NCI-H345 treated with DMSO at 0.1 percent for 48 hours (cell line): ENCODE measurements at regions not wholly inside any gene's neighbourhood (a gene's known extent, or its start where the extent isn't known, plus 50 kb on each side); places are given as distances from the start of the nearest gene placed in this dataset.

Source experiments
- DNase-seq: peaks from one replicate; lab custom pipeline; 2025; ENCODE audit not compliant: unreplicated experiment; lab: John Stamatoyannopoulos, UW

DNA sequence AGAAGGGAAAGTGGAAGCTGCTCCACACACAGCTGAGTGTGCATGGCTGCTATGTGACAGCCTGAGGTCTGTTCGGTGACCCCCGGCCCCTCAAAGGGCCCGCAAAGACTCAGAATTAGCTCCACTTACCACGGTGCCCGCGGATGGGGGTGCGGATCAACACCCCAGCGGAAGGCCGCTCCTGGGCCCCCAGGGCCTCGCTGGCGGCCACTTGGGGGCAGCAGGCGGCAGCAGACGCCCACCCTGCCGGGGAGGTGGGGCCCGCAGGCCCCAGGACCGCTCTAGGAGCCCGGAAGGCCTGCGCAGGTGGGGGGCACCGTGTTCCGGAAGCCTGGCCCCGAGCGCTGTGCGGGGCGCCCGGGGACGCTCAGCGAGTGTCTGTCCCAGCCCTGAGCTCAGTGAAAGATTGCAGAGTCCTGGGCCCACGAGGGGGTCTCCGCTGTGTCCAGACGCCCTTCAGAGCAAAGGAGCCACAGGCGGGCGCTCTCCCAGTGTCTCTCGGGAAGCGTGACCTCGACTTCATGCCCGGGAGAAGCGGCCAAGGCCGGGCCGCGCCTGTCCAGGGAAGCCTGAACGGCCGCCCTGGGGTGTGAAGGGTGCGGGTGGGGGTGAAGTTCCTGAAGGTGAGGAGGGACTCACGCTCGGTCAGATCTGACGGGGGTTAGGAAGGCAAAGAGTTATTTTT, 118.7 kb downstream of the VAPA start:
- no peak for DNase-seq

DNA sequence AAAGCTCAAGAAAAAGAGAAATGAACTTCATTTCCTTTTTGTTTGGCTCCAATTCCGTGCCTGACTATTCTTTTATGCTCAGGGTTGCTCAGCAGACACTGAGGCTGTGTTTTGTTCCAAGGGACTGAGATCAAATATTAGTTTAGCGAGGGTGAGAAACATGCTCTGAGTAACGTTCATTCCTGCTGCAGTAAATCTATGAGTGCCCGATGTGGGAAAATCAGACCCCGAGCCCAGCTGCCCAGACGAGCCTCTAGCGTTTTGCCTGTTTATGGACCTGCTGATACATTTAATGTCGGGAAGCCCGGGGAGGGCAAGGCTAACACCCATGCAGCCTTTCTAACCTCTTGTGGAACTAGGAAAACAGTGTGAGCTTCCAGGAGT, 119.2 kb downstream of the VAPA start:
- DNase-seq, result no peak

DNA sequence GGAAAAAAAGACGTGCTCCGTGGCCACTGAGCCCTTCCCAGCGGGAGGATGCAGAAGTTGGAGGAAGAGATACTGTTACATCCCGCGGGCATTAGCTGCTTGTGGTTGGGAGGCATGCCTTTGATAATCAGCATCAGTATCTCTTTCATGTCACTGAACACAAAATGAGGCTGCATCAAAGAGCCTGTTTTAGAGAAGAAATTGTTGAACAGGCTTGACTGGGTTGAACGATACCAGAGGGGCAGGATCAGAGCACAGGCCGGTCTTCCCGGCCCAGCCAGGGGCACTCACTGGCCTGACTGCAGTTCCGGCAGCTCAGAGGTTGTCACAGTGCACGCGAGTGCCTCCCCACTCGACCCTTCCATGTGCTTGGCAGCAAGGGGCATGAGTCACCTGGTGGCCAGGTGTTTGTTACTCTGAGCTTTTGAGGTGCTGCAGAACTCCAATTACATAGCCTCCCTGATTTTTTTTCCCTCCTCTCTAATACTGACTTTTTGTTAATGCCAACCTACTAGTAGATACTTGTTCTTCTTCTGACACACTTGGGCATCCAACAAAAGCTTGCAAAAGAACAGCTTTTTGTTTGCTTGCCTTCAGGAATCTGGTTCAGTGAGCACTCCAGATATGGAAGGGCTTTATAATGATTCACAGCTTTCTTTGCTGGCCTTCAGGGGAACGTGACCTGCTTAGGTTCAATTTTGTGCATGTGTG, 121.6 kb downstream of the VAPA start:
- DNase-seq, result no peak

DNA sequence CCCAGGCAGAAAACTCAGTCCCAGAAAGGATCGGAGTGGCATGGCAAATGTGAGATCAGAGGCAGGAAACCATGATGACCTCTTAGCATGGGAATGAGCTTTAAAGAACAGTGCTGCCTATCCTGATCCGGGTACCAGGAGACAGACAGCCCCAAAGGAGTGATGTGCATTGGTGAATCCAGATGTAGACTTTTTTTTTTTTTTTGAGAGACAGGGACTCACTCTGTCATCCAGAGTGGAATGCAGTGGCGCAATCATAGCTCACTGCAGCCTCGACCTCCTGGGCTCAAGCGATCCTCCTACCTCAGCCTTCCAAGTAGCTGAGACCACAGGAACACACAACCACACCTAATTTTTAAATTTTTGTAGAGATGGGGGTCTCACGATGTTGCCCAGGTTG, 122.7 kb downstream of the VAPA start:
- DNase-seq, result no peak

GRCh38 chr18:10037181-10037580, 123.4 kb downstream of the VAPA start:
- DNase-seq, result no peak

GRCh38 chr18:10038268-10038667, 124.5 kb downstream of the VAPA start:
- DNase-seq, result no peak

DNA sequence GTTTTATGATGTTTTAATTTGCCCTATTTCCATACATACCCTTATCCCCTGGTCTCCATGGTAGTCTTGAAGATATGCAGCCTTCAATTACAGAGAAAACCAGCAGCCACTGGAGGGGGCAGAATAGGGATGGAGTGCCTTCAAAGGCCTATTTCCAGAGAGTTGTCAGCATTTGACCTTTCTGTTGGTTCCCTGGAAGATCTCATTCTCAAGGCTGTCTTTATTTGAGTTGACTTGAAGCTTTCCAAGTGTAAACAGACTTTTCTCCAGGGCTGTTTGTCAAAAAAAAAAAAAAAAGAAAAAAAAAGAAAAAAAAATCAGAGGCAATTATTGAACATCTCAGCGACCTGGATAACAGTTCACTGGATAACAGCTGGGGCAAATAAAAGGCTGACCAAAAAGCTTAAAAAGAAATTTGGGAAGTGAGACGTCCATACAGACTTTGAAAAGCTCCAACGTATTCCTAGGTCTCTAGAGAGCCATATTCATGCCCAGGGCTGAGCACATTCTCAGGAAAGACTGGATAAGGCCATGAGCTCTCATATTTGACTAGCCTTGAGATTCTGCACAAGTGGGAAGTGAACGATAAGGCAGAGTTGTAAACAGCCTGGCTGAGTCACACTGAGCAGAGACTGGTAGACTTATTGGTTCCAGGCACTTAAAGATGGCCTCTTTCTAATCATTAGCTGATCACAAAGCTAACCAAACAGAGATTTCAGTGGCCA, 126.6 kb downstream of the VAPA start:
- DNase-seq, result no peak

- no peak for DNase-seq
These were observed 127.4 kb downstream of the VAPA start for GRCh38 chr18:10041180-10041579.

GRCh38 chr18:10042492-10042891, 128.7 kb downstream of the VAPA start:
- DNase-seq, result no peak

DNA sequence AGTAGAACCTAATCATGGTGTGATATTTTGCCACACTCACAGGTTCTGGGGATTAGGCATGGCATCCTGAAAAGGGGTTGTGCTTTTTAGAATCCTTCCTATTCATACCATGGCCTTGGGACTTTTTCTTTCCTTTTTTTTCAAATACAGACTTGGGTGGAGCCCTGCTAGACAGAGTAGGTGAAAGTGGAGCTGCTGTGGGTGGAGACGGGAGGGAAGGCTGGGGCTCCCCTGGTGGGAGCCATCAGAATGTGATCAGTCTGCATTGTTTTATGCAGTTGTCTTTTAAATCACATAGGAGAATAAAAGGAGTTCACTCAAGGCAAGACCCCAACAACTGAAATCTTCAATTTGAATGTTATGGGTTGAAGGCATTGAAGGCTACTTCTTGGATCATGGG, 130.2 kb downstream of the VAPA start:
- DNase-seq, result no peak

GRCh38 chr18:10045296-10045891, 131.6 kb downstream of the VAPA start:
- DNase-seq, result no peak

GRCh38 chr18:10046178-10046807, 132.5 kb downstream of the VAPA start:
- no peak for DNase-seq

GRCh38 chr18:10047237-10047636, 133.4 kb downstream of the VAPA start:
- DNase-seq, result no peak

DNA sequence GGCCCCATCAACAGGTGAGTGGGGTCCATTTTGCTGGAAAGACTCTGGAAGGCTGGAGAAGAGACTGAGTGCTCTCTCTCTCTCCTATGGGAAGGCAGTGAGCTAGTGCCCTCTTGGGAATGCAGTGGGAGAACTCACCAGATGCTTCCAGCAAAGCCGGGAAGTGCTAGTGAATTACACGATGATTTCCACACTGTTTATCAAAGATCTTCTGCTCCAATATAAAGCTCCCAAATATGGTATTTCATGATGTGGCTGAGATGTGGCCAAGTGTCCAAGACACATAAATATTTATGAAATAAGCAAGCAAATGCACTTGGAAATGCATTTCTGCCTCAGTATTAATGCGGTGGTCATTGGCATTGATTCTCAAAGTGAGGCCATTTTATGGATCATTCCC, 135.9 kb downstream of the VAPA start:
- DNase-seq, result no peak

DNA sequence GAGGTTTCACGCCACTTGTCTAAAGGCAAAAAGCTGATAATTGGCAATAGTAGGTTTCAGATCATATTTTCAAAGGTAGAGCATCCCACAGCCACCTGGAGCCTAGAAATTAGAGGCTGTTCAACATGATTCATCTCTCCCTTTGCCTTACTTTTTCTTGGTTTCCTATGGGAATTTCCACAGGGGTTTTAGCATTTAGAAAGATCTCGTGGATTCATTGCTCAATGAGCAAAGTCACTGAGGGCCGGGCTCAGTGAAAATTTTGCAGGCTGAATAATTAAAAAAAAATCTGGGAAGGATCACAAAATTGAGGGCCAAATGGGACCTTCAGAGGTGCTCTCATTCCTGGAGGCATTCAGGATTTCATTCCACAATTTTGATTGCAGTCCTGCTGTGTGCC, 137.1 kb downstream of the VAPA start:
- DNase-seq, result no peak

DNA sequence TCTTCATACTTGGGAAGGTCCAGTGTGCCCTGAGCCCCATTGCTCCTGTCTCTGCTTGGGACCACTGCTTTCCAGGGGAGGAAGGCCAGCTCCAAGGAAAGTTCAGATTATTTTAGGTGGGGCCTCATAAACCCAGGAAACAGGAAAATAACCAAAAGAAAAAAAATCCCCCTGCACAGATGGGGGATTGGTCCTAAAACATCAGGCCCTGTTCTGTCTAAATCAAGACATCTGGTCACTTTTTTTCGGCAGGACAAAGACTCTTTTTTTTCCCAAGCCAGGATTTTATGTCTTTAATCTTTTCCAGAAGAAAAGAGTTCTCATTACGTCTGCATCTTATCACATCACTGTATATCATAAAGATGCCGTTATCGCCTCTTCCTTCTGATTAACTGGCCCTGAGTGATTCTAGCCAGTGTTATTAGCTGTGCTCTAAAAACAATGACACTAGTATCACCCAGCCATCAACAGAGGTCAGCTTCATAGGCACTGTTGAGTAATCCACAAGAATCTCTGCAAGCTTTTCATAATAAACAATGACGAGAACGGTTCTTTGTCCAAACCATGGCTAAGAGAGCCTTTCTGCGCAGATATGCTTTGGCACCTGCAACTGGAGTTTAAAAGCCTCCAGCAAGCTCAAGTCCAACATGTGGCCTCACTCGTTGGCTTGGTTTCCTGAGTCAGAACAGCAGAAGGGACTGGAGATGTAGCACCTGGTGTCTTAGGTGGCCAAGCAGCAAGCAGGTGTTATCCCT, 138.2 kb downstream of the VAPA start:
- DNase-seq, result no peak

DNA sequence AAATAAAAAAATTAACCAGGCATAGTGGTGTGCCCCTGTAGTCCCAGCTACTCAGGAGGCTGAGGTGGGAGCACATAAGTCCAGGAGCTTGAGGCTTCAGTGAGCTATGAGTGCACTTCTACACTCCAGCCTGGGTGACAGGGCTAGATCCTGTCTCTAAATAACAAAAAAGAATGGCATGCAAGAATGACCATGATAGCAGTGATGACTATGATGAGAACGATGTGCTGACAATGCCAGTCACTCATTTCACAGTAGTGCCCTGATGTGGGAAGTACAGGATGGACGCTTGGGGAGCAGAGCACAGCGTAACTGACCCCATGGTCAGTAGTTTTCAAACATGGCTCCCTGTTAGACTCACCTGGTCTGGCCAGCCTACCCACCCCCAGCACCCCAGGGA, 139.1 kb downstream of the VAPA start:
- DNase-seq, result no peak

GRCh38 chr18:10053861-10054260, 140.0 kb downstream of the VAPA start:
- no peak for DNase-seq

DNA sequence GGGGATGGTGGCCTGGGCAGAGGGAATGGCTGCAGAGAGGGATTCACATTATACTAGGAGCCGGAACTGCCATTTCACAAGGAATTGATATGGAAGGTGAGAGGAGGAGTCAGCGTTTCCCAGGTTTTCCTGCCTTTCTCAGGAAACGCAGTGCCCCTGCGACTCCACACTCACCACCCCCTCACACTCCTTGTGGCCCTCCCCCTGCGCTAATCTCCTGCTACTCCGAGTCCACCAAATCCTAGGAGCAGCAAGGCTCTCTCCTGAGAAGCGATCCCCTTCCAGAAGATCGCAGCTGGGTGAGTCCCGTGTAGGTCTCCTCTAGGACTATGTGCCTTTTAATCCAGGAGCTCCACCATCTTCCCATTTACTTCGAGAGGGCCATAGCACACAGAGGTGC, 140.6 kb downstream of the VAPA start:
- no peak for DNase-seq

DNA sequence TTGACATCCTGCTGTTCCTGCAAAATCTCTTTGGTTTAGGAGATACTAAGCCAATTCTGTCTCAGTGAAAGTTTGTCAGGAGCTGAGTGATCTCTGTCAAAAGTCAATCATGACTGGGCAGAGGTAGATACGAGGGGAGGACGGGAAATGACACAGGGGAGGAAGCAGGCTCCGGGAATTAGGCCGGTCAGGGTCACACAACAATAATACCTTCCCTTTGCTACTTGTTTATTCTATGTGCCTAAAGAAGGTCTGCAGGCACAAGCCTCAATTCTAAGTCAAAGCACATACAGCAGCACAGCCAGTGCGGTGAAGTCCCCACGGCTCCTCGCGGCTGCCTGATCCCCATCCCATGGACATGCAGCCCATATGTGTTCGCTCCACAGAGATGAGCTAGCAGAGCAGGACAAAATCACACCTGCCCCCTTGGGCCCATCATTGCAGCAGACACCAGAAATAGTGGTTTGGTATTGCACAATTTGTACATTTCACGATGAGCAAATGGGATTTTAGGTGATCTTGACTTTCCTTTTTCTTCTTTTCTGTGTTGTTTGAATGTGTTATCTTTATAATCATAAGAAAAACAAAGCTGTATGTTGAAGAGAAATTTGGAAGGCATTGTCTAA, 141.4 kb downstream of the VAPA start:
- DNase-seq, result no peak
